Liver (tissue), 8 donors: ENCODE measurements at regions not wholly inside any gene's neighbourhood (a gene's known extent, or its start where the extent isn't known, plus 50 kb on each side); places are given as distances from the start of the nearest gene placed in this dataset.

Experiments
- DNase-seq: peaks from one replicate; pipeline ENCODE4 v3.0.0-alpha.2; 2017; ENCODE audit warnings: low spot score
- H3K27ac ChIP-seq, 2 donors: one replicate each; pipeline ENCODE4 v1.7.0; 2013; ENCODE audit warnings: inconsistent platforms in 2 of 2, low read length in 2 of 2, control low read depth in 1 of 2, low read depth in 1 of 2, mild to moderate bottlenecking in 1 of 2
- H3K27me3 ChIP-seq, 4 donors: one replicate each; pipeline versions ENCODE4 v1.6.1 to v1.7.0; 2013; ENCODE audit warnings: low read length in 3 of 4, inconsistent platforms in 1 of 4, mild to moderate bottlenecking in 1 of 4, moderate library complexity in 1 of 4; ENCODE audit not compliant: control insufficient read depth in 4 of 4, insufficient read depth in 4 of 4
- H3K36me3 ChIP-seq, 4 donors: one replicate each; pipeline versions ENCODE4 v1.6.1 to v1.7.0; 2013; ENCODE audit warnings: low read length in 3 of 4, mild to moderate bottlenecking in 3 of 4, low read depth in 1 of 4, moderate library complexity in 1 of 4; ENCODE audit not compliant: control insufficient read depth in 4 of 4, insufficient read depth in 3 of 4
- H3K4me1 ChIP-seq, 4 donors: one replicate each; pipeline versions ENCODE4 v1.6.1 to v1.7.0; 2013; ENCODE audit warnings: low read length in 3 of 4, mild to moderate bottlenecking in 3 of 4, moderate library complexity in 1 of 4; ENCODE audit not compliant: control insufficient read depth in 4 of 4, insufficient read depth in 4 of 4
- H3K4me3 ChIP-seq, 3 donors: one replicate each; pipeline versions ENCODE4 v1.6.1 to v1.7.0; 2013; ENCODE audit warnings: low read length in 3 of 3, control low read depth in 1 of 3, low read depth in 1 of 3, mild to moderate bottlenecking in 1 of 3
- H3K9ac ChIP-seq, 2 donors: one replicate each; pipeline ENCODE4 v1.7.0; 2013; ENCODE audit warnings: low read length in 2 of 2, mild to moderate bottlenecking in 2 of 2, moderate library complexity in 2 of 2, control low read depth in 1 of 2, low read depth in 1 of 2
- H3K9me3 ChIP-seq, 4 donors: one replicate each; pipeline versions ENCODE4 v1.6.1 to v1.7.0; 2013; ENCODE audit warnings: low read length in 3 of 4; ENCODE audit not compliant: control insufficient read depth in 4 of 4
- ATF3 ChIP-seq: IDR thresholded peaks from 2 replicates; pipeline ENCODE4 v1.6.1; 2016; ENCODE audit warnings: antibody characterized with exemption
- EGR1 ChIP-seq, 2 donors: IDR thresholded peaks; 2 replicates each; pipeline ENCODE4 v1.6.1; 2016 to 2018; ENCODE audit warnings: antibody characterized with exemption in 2 of 2, low read depth in 2 of 2
- FOXA1 ChIP-seq: IDR thresholded peaks from 2 replicates; pipeline ENCODE4 v1.6.1; 2016; ENCODE audit warnings: antibody characterized with exemption
- FOXA2 ChIP-seq: IDR thresholded peaks from 2 replicates; pipeline ENCODE4 v1.6.1; 2016; ENCODE audit warnings: antibody characterized with exemption
- HNF4A ChIP-seq, 2 donors: conservative IDR thresholded peaks; 2 replicates each; pipeline ENCODE4 v1.6.1; 2016; ENCODE audit warnings: antibody characterized with exemption in 2 of 2, mild to moderate bottlenecking in 2 of 2
- HNF4G ChIP-seq: IDR thresholded peaks from 2 replicates; pipeline ENCODE4 v1.6.1; 2016; ENCODE audit warnings: antibody characterized with exemption
- JUND ChIP-seq, 2 donors: IDR thresholded peaks; 2 replicates each; pipeline ENCODE4 v1.6.1; 2016; ENCODE audit warnings: antibody characterized with exemption in 2 of 2
- NR2F2 ChIP-seq: IDR thresholded peaks from 2 replicates; pipeline ENCODE4 v1.6.1; 2016; ENCODE audit warnings: antibody characterized with exemption
- REST ChIP-seq: IDR thresholded peaks from 2 replicates; pipeline ENCODE4 v1.6.1; 2016; ENCODE audit warnings: antibody characterized with exemption, mild to moderate bottlenecking
- RXRA ChIP-seq, 2 donors: IDR thresholded peaks; 2 replicates each; pipeline ENCODE4 v1.6.1; 2017 to 2018; ENCODE audit warnings: antibody characterized with exemption in 2 of 2, mild to moderate bottlenecking in 1 of 2
- SP1 ChIP-seq: IDR thresholded peaks from 2 replicates; pipeline ENCODE4 v1.6.1; 2018; ENCODE audit warnings: antibody characterized with exemption, mild to moderate bottlenecking
- TAF1 ChIP-seq: conservative IDR thresholded peaks from 2 replicates; pipeline ENCODE4 v1.6.1; 2016; ENCODE audit warnings: antibody characterized with exemption, mild to moderate bottlenecking
- WGBS: extraction: QIAGEN DNeasy Blood & Tissue Kit; methylation state at CpG from one replicate; pipeline ENCODE4 v1.1.7; 2013; 5-methylcytosine and 5-hydroxymethylcytosine counted together
- TF ChIP-seq, protein P1 (sequence below): fragments of 150-350 bp; IDR thresholded peaks from 2 replicates; pipeline ENCODE4 v1.5.1; 2017; ENCODE audit warnings: improper control_type of control experiment, low read depth, low read length; ENCODE audit not compliant: missing input control
- donor health status: healthy.
- donor health status: healthy.
- donor health status: healthy.
- donor health status: healthy.
- donor health status: healthy.

DNA sequence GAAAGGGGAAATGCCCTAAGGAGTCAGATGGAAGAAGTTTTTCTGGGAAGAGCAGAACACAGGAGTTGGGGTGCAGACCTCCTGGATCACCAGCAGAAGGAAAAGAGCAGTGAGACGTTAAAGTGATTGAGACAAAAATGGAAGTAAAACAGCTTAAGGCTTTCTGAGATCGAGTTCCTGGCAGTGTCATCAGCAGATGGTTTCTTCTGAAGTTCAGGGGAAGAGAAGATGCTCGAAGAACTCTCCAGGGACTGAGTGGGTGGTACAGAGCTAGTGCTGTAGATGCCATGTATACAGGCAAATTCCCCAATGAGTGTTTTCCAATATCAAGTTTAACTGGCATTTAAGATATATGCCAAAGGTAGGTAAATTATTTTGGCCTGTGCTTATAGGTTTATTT, 272.2 kb upstream of the KLF12 start:
- Histone ChIP-seq H3K27me3 (no peaks in the 10 kb centered on the region), H3K36me3 (no peaks in the 10 kb centered on the region), H3K4me3 (no peak overlapping the region), H3K27ac (no peak overlapping the region), H3K4me1 (no peaks in the 10 kb centered on the region), H3K9me3 (peaks cover 0 to 2% (median 0%) of the 10 kb centered on the region in 4 donors), H3K9ac (no peak overlapping the region)
- WGBS: 72% methylated on average over 3 of the region's 3 CpGs
- no peak for DNase-seq
- TF ChIP-seq RXRA (IDR thresholded peaks at IDR 0.05): no peak
- no peak for TF ChIP-seq JUND (IDR thresholded peaks at IDR 0.05)
- no peak for TF ChIP-seq NR2F2
- TF ChIP-seq HNF4G: no peak

DNA sequence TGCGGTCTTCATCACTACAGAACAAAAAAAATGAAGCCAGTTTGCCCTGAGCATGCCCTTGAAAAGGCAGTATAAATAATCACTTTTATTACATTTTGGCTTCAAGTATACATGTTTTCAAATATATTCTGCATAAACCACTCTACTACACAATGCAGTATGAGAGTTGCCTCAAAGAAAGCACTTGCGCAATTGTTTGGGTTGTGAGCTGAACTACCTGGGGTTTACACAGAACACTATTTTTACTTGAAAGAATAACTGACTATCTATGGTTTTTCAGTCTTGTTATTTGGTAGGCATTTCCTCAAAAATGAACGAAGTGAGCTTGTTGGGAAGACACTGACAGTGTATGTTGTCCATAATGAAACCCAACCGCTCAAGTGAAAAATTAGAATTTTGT, 264.4 kb upstream of the KLF12 start:
- DNase-seq: no peak
- TF ChIP-seq FOXA2 (no peak), SP1 (no peak), HNF4G (no peak), EGR1 (IDR thresholded peaks at IDR 0.05; ENCODE audit: low read depth in 2 of 2) (no peak), RXRA (IDR thresholded peaks at IDR 0.05) (no peak), HNF4A (conservative IDR thresholded peaks at IDR 0.05) (no peak), REST (no peak), ATF3 (no peak), TAF1 (no peak), NR2F2 (no peak)
- TF ChIP-seq, protein P1, sequence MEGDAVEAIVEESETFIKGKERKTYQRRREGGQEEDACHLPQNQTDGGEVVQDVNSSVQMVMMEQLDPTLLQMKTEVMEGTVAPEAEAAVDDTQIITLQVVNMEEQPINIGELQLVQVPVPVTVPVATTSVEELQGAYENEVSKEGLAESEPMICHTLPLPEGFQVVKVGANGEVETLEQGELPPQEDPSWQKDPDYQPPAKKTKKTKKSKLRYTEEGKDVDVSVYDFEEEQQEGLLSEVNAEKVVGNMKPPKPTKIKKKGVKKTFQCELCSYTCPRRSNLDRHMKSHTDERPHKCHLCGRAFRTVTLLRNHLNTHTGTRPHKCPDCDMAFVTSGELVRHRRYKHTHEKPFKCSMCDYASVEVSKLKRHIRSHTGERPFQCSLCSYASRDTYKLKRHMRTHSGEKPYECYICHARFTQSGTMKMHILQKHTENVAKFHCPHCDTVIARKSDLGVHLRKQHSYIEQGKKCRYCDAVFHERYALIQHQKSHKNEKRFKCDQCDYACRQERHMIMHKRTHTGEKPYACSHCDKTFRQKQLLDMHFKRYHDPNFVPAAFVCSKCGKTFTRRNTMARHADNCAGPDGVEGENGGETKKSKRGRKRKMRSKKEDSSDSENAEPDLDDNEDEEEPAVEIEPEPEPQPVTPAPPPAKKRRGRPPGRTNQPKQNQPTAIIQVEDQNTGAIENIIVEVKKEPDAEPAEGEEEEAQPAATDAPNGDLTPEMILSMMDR: no peak
- Histone ChIP-seq H3K36me3 (no peaks in the 10 kb centered on the region), H3K9ac (no peak overlapping the region), H3K27ac (no peak overlapping the region), H3K4me1 (no peaks in the 10 kb centered on the region), H3K27me3 (no peaks in the 10 kb centered on the region), H3K4me3 (no peak overlapping the region), H3K9me3 (peaks cover 0 to 2% (median 0%) of the 10 kb centered on the region in 4 donors)
- WGBS: 91% methylated on average over 4 of the region's 4 CpGs

GRCh38 chr13:74389056-74389455, 254.9 kb upstream of the KLF12 start:
- DNase-seq: no peak
- Histone ChIP-seq H3K9me3 (peaks cover 0 to 6% (median 0%) of the 10 kb centered on the region in 4 donors), H3K27me3 (no peaks in the 10 kb centered on the region), H3K27ac (no peak overlapping the region), H3K4me1 (no peaks in the 10 kb centered on the region), H3K4me3 (no peak overlapping the region), H3K36me3 (no peaks in the 10 kb centered on the region), H3K9ac (no peak overlapping the region)
- WGBS: 67% methylated on average over 5 of the region's 5 CpGs
- TF ChIP-seq EGR1 (IDR thresholded peaks at IDR 0.05; ENCODE audit: low read depth in 2 of 2) (no peak), FOXA1 (no peak), REST (no peak)
